Epithelial cell of proximal tubule (primary cell): ENCODE measurements at regions not wholly inside any gene's neighbourhood (a gene's known extent, or its start where the extent isn't known, plus 50 kb on each side); places are given as distances from the start of the nearest gene placed in this dataset.

Experiments used
- DNase-seq: peaks from one replicate; pipeline ENCODE4 v3.0.0-alpha.2; 2011; ENCODE audit warnings: low read depth
- H3K4me3 ChIP-seq: 2 replicates; pipeline ENCODE4 v1.5.1; 2011; ENCODE audit warnings: low read depth, mild to moderate bottlenecking, low read length
- TF ChIP-seq, protein P1 (sequence below): conservative IDR thresholded peaks from 2 replicates; pipeline ENCODE4 v1.5.1; 2012; ENCODE audit warnings: low read depth, mild to moderate bottlenecking, low read length

DNA sequence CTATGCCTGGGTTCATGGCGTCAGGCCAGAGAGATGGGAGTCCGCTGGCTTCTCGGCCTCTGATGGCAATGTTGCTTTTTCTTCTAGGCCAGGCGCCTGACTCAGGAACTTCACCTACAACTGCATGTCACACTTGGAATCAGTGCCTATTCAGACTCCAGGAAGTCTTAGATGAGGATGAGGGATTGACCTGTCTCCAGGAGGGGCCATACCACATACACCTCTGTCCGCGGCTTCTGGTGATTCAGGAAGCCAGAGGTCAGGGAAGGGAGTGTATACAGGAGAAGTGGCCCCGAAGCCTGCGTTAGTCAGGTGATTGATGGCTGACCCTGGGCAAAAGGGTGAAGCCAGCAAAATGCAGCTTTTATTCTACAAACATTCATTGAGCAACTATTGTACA is 109.1 kb upstream of the RMDN2 start:
- TF ChIP-seq, protein P1, sequence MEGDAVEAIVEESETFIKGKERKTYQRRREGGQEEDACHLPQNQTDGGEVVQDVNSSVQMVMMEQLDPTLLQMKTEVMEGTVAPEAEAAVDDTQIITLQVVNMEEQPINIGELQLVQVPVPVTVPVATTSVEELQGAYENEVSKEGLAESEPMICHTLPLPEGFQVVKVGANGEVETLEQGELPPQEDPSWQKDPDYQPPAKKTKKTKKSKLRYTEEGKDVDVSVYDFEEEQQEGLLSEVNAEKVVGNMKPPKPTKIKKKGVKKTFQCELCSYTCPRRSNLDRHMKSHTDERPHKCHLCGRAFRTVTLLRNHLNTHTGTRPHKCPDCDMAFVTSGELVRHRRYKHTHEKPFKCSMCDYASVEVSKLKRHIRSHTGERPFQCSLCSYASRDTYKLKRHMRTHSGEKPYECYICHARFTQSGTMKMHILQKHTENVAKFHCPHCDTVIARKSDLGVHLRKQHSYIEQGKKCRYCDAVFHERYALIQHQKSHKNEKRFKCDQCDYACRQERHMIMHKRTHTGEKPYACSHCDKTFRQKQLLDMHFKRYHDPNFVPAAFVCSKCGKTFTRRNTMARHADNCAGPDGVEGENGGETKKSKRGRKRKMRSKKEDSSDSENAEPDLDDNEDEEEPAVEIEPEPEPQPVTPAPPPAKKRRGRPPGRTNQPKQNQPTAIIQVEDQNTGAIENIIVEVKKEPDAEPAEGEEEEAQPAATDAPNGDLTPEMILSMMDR: no peak
- H3K4me3 ChIP-seq: no peak overlapping the region
- no peak for DNase-seq

DNA sequence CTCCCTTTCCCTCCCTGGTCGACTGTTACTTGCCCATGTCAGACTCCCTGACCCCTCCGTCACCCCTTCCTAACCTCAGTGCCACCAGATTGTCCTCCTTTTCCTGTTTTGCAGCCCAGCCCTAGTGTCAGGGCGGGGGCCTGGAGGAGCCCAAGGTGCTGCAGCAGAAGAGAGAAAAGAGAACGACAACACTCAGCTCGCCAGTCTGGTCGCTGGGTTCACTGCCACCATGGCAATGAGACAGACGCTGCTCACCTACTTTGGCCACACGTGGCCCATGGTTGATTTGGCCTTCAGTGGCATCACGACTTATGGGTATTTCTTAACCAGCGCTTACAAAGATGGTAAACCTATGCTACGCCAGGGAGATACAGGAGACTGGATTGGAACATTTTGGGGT is 108.4 kb upstream of the RMDN2 start:
- TF ChIP-seq, protein P1: no peak
- no peak for DNase-seq
- H3K4me3 ChIP-seq: no peak overlapping the region

DNA sequence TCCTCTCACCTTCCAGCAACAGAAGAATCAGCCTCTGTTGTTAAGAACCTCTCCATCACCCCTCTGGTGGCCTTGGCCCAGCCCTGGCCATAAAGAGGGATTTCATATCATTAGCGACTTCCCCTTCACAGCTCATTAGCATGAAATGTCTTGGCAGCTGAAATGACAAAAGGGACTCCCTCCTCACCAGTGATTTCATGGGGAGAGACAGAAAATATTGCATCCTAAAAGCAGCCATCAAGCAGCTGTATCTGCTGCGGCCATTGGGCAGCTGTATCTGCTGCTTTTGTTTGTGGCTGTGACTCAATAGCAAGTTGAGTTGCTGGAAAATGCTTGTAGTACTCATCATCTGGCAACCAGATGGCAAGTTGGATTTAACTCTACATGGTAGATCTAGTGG is 105.9 kb upstream of the RMDN2 start:
- DNase-seq: no peak
- TF ChIP-seq, protein P1: no peak
- no peak overlapping the region for H3K4me3 ChIP-seq

DNA sequence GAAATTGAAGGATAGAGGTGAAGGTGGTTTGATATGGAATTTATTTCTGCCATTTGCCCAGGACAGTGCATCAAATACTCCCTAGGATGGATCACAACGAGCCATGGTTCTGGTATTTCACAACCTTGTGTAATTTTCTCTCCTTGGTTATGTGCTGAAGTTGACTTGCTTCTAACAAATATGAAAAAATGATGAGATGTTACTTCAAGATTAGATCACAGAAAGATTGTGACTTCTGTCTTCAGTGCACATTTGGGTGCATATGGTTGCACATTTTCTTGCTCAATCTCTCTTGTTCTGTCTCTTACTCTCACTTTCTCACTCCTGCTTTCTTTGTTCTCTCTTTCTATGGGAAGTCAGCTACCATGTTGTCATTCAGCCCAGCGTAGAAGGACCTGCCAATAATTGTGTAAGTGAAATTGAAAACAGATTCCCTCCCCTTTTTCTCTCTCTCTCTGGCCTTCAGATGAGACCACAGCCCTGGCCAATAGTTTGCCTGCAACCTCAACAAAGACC is 104.6 kb upstream of the RMDN2 start:
- H3K4me3 ChIP-seq: no peak overlapping the region
- DNase-seq: no peak
- TF ChIP-seq, protein P1: no peak

DNA sequence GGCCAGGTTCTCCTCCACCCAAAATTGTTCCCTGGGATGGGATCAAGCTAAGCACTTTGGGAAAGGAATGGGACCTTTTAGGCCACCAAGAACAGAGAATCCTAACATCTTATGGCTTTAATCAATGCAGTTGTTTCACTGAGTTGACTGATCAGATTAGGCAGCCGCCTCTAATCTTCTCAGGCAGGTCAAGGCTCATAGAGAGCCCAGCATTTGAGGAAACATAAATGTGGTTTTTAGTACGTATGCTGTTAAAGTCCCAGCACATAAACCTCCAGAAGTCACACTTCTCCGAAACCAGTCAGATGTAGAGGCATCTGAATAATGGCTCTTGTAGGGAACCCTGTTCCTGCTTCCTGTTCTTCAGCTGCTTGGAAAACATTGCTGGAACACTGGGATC is 99.5 kb upstream of the RMDN2 start:
- TF ChIP-seq, protein P1: no peak
- no peak for DNase-seq
- no peak overlapping the region for H3K4me3 ChIP-seq

DNA sequence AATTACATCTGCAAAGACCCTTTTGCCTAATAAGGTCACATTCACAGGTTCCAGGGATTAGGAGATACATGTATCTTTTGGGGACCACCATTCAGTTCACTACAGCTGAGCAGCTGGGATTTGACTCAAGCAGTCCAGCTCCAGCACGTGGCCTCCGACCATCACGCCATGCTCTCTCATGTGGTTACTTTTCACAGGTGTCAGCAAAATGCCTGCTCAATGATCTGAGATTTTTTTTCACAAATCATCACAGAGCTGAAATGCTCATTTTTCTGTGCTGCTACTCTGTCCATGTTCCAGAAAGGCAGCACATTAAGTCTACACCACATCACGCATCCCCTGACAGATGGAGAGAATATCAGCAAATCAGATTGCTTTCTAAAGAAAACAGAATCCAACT is 98.5 kb upstream of the RMDN2 start:
- TF ChIP-seq, protein P1: no peak
- no peak overlapping the region for H3K4me3 ChIP-seq
- no peak for DNase-seq

DNA sequence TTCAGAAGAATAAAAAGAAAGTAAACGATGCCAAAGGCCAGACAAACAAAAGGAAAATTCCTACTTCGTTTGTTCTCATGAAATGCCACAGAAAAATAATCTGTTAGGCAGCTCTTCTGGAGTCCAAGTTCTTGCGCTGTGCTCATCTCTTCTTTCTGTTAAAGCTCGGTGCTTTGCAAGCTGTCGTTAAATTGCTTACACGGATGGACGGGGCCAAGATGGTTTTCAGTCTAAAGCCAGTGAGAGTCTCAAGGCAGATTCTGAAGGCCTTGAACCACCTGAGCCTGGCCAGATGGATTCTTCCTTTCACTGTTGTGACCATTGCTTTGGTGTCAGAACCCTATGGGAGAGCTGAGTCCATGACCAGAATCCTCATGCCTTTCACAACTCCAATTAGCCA is 97.6 kb upstream of the RMDN2 start:
- no peak overlapping the region for H3K4me3 ChIP-seq
- TF ChIP-seq, protein P1: no peak
- DNase-seq: no peak
